SU-DHL-6 (cell line): ENCODE measurements at regions not wholly inside any gene's neighbourhood (a gene's known extent, or its start where the extent isn't known, plus 50 kb on each side); places are given as distances from the start of the nearest gene placed in this dataset.

Source experiments
- H2AFZ ChIP-seq: fragments of 200-600 bp; sonication (generic); 2 replicates; pipeline ENCODE4 v1.6.1; 2014; ENCODE audit warnings: low read depth, mild to moderate bottlenecking, moderate library complexity, mixed read lengths, antibody characterized with exemption, low read length; ENCODE audit not compliant: severe bottlenecking
- H3F3A ChIP-seq: fragments of 200-600 bp; shearing (Covaris generic); 2 replicates; pipeline ENCODE4 v1.6.0; 2016; ENCODE audit warnings: antibody characterized with exemption, mild to moderate bottlenecking; ENCODE audit not compliant: insufficient read depth
- H3K27ac ChIP-seq: fragments of 200-600 bp; sonication (generic); 2 replicates; pipeline ENCODE4 v1.5.1; 2016; ENCODE audit warnings: low read depth, mild to moderate bottlenecking, low read length, moderate library complexity, mixed read lengths
- H3K27me3 ChIP-seq: fragments of 200-600 bp; sonication (generic), shearing (Covaris generic); 2 replicates; pipeline ENCODE4 v1.6.0; 2014; ENCODE audit warnings: mild to moderate bottlenecking, low read length
- H3K36me3 ChIP-seq: fragments of 200-600 bp; sonication (generic); 2 replicates; pipeline ENCODE4 v1.6.1; 2014; ENCODE audit warnings: mild to moderate bottlenecking, low read length, mixed read lengths
- H3K4me2 ChIP-seq: fragments of 300-600, 200-600 bp; shearing (Covaris generic), sonication (generic); 2 replicates; pipeline ENCODE4 v1.6.0; 2014; ENCODE audit warnings: low read length, low read depth, mild to moderate bottlenecking; ENCODE audit not compliant: poor library complexity, severe bottlenecking
- H3K4me3 ChIP-seq: fragments of 200-600 bp; sonication (generic); 2 replicates; pipeline ENCODE4 v1.5.1; 2014; ENCODE audit warnings: antibody characterized with exemption, low read length, mild to moderate bottlenecking, mixed read lengths; ENCODE audit not compliant: insufficient read depth, poor library complexity, severe bottlenecking
- H3K79me2 ChIP-seq: fragments of 200-600 bp; sonication (generic); 2 replicates; pipeline ENCODE4 v1.6.1; 2014; ENCODE audit warnings: mild to moderate bottlenecking, low read length, moderate library complexity; ENCODE audit not compliant: insufficient read depth
- H3K9ac ChIP-seq: fragments of 200-600 bp; sonication (generic); 2 replicates; pipeline ENCODE4 v1.7.0; 2014; ENCODE audit warnings: mild to moderate bottlenecking, low read length
- H3K9me2 ChIP-seq: fragments of 200-600 bp; sonication (generic); replicated peaks from 2 replicates; pipeline ENCODE4 v1.6.1; 2014; ENCODE audit warnings: low read length; ENCODE audit not compliant: insufficient read depth
- H3K9me3 ChIP-seq: fragments of 200-600 bp; sonication (generic); 2 replicates; pipeline ENCODE4 v1.6.1; 2014; ENCODE audit warnings: low read length, mixed read lengths; ENCODE audit not compliant: insufficient read depth
- H4K20me1 ChIP-seq: fragments of 200-600 bp; sonication (generic); 2 replicates; pipeline ENCODE4 v1.6.1; 2014; ENCODE audit warnings: low read depth, mild to moderate bottlenecking, antibody characterized with exemption, low read length, moderate library complexity, mixed read lengths
- TF ChIP-seq, protein P1 (sequence below): fragments of 200-600 bp; sonication (generic); IDR thresholded peaks from one replicate; pipeline ENCODE4 v1.5.1; 2017; ENCODE audit warnings: antibody characterized with exemption, mild to moderate bottlenecking, low read length, moderate library complexity; ENCODE audit not compliant: insufficient read depth, poor library complexity, severe bottlenecking

DNA sequence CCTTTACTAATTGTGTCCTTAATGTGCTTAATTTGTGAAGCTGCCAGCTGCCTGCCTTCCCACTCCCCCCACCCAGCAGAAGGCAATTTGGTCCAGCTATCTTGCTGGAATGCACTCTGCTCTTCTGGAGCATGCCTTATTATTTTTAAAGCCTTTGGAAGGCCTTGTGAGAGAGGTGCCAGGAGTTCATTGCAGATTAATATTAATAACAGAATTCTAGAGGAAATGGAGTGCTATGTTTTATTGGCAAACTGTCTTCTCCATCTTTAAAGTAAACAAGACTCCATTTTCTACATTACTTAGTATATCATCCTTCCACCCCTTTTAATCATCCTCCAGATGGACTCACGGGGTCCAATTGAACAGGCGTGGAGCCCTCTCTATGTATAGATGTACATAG, 50.8 kb upstream of the ZNF32 start:
- H3K36me3 ChIP-seq, result no peaks in the 10 kb centered on the region
- no peak overlapping the region for H3K4me3 ChIP-seq
- H3K27ac ChIP-seq, result no peak overlapping the region
- H4K20me1 ChIP-seq, result no peaks in the 10 kb centered on the region
- H3K4me2 ChIP-seq, result no peak overlapping the region
- H2AFZ ChIP-seq, result no peak overlapping the region
- no peaks in the 10 kb centered on the region for H3K9me3 ChIP-seq
- no peaks in the 10 kb centered on the region for H3K9me2 ChIP-seq
- H3K27me3 ChIP-seq, result no peaks in the 10 kb centered on the region
- no peaks in the 10 kb centered on the region for H3K79me2 ChIP-seq
- H3F3A ChIP-seq, result no peaks in the 10 kb centered on the region
- no peak overlapping the region for H3K9ac ChIP-seq
- TF ChIP-seq, protein P1, sequence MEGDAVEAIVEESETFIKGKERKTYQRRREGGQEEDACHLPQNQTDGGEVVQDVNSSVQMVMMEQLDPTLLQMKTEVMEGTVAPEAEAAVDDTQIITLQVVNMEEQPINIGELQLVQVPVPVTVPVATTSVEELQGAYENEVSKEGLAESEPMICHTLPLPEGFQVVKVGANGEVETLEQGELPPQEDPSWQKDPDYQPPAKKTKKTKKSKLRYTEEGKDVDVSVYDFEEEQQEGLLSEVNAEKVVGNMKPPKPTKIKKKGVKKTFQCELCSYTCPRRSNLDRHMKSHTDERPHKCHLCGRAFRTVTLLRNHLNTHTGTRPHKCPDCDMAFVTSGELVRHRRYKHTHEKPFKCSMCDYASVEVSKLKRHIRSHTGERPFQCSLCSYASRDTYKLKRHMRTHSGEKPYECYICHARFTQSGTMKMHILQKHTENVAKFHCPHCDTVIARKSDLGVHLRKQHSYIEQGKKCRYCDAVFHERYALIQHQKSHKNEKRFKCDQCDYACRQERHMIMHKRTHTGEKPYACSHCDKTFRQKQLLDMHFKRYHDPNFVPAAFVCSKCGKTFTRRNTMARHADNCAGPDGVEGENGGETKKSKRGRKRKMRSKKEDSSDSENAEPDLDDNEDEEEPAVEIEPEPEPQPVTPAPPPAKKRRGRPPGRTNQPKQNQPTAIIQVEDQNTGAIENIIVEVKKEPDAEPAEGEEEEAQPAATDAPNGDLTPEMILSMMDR, result no peak
